AG09309 (cell line): ENCODE measurements at regions not wholly inside any gene's neighbourhood (a gene's known extent, or its start where the extent isn't known, plus 50 kb on each side); places are given as distances from the start of the nearest gene placed in this dataset.

Experiments used
- DNase-seq: peaks from one replicate; pipeline ENCODE4 v3.0.0-alpha.2; 2010; ENCODE audit warnings: low read depth
- H3K4me3 ChIP-seq: 2 replicates; pipeline ENCODE4 v1.5.1; 2011; ENCODE audit warnings: mild to moderate bottlenecking, low read depth, low read length, moderate library complexity; ENCODE audit not compliant: control insufficient read depth
- CTCF ChIP-seq: IDR thresholded peaks from 2 replicates; pipeline ENCODE4 v1.5.1; 2011; ENCODE audit warnings: mild to moderate bottlenecking, low read depth, low read length, inconsistent platforms; ENCODE audit not compliant: insufficient read depth, control insufficient read depth; ENCODE audit errors: missing control alignments

DNA sequence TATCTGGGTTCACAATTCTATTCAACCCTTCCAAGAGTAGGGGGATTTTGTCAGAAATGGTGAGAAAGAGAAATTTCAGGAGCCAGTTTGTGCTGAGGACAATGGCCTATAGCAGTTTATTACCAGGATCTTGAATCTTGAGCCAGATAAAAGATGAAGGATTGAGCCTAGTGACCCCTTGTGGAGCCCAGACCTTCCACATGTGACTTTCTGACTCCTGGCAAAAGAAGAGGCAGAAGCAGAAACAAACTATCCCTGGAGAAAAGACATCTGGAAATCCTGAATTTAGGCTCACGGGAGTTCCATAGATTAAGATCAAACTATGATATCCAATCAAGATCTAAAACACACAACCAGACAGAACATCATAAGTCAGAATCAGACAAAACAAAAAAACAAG is 60.9 kb upstream of the CHRM2 start:
- no peak for DNase-seq
- no peak for TF ChIP-seq CTCF
- no peak overlapping the region for H3K4me3 ChIP-seq

DNA sequence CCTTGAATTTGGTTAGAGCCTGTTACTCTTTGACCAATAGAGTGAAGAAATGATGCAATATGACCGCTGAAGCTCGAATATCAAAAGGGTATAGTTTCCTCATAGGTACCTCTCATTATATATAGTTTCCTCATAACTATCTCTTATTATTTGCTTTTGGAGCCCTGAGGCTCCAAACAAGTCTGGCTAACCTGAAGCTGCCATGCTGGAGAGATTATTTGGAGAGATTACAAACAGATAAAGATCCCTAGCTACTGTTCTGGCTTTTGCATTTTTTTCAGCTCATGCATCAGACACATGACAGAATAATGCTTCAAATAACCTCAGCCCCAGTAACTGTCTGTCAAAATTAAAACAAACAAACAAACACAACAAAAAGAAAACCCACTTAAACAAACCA is 65.4 kb upstream of the CHRM2 start:
- DNase-seq: no peak
- H3K4me3 ChIP-seq: no peak overlapping the region
- TF ChIP-seq CTCF: no peak

DNA sequence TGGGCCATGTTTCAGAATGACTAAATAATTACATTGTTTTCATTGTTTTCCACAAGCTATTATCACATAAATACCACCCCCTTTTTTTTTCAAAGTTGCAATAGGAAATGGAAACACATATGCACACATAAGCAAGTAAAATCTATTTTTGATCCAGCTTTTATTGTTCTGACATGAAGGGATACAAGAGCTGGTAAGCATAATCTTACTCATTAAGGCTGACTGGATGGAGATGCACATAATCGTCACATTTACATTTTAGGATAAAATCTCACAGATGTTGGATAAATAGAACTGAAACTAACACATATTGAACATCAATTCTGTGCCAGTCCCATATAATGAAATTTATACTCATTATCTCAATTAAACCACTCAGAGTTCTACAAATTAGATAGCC is 84.5 kb upstream of the CHRM2 start:
- no peak overlapping the region for H3K4me3 ChIP-seq
- TF ChIP-seq CTCF: no peak
- no peak for DNase-seq

DNA sequence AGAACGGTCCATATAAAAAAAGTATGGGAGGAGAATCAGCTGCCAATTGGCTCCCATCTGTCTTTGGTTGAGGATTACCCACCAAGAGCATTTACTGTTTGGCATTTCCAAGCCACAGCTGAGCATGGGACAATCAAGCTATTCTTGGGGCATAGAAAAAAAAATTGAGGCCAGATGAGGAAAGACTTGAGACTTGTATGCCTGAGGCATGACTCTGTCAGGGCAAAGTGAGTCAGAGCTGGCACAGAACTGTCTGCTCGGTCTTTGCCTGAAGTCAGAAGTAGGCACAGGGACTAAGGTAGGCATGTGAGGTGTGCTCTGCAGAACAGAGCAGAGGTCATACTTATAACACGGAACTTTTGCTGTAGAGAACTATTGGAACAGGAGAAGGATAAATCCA is 126.5 kb upstream of the CHRM2 start:
- no peak overlapping the region for H3K4me3 ChIP-seq
- no peak for TF ChIP-seq CTCF
- no peak for DNase-seq

- H3K4me3 ChIP-seq: no peak overlapping the region
- DNase-seq: no peak
- TF ChIP-seq CTCF: no peak
Measured at GRCh38 chr7:136728945-136729344, 139.5 kb upstream of the CHRM2 start.

DNA sequence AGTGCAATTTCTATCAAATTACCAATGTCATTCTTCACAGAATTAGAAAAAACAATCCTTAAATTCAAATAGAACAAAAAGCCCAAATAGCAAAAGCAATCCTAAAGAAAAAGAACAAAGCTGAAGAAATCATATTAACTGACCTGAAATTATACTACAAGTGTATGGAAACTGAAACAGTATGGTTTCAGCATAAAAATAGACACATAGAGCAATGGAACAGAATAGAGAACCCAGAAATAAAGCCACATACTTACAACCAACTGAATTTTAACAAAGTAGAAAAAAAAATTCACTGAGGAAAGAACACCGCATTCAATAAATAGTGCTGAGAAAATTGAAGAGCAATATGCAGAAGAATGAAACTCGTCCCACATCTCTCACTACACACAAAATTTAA is 142.0 kb upstream of the CHRM2 start:
- H3K4me3 ChIP-seq: no peak overlapping the region
- DNase-seq: no peak
- TF ChIP-seq CTCF: no peak

DNA sequence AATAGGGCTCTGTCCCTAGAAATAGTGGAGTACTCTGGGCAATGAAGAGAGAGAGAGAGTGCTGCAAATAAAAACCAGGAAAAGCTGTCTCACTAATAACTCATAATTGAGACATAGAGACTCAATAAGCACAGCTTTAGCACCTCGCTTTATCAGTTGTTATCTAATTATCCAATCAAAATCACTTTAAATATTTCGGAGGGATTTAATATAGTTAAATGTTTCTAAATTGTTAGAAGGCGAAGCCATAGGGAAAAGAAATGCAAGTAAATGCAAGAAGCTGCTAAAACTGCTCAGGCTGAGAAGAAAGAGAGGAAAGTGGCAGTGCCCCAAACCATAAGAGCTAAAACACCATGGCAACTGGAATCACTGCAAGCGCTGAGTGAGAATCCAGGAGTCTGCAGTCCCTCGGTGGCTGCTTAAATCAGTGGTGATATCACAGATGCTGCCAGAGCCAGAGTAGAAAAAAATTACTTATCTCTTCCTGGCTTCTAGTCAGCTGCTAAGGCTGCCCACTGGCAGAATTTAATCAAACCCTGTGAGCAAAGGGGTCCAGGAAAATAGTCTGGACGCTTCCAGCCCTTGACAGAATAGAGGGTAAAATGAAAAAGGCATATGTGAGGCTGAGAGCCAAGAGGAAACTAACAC is 150.4 kb upstream of the CHRM2 start:
- no peak for TF ChIP-seq CTCF
- no peak overlapping the region for H3K4me3 ChIP-seq
- no peak for DNase-seq
